ENCODE measurements at regions not wholly inside any gene's neighbourhood (a gene's known extent, or its start where the extent isn't known, plus 50 kb on each side); places are given as distances from the start of the nearest gene placed in this dataset.
A peak's percentile ranks its signal among the peaks of the same experiment; 100 is the strongest.

DNA sequence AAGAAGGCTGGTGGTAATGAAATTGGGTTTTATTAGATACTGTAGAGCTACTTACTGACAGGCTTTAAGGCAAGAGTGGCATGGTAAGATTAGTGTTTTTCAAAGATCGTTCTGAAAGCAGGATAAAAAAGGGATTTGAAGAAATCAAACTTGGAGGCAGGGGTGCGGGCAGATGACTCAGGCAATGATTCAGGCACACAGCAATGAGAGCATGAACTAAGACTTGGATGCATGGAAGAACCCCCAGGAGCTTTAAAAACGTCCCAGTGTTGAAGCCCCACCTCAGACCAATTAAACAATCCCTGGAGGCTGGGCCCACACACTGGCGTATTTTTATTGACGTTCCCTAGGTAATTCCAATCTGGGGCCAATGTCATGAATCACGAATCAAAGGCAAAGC, 102.5 kb downstream of the SREK1 start:
- TF ChIP-seq, protein P1, sequence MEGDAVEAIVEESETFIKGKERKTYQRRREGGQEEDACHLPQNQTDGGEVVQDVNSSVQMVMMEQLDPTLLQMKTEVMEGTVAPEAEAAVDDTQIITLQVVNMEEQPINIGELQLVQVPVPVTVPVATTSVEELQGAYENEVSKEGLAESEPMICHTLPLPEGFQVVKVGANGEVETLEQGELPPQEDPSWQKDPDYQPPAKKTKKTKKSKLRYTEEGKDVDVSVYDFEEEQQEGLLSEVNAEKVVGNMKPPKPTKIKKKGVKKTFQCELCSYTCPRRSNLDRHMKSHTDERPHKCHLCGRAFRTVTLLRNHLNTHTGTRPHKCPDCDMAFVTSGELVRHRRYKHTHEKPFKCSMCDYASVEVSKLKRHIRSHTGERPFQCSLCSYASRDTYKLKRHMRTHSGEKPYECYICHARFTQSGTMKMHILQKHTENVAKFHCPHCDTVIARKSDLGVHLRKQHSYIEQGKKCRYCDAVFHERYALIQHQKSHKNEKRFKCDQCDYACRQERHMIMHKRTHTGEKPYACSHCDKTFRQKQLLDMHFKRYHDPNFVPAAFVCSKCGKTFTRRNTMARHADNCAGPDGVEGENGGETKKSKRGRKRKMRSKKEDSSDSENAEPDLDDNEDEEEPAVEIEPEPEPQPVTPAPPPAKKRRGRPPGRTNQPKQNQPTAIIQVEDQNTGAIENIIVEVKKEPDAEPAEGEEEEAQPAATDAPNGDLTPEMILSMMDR (IDR thresholded peaks at IDR 0.05; ENCODE audit: insufficient read depth, low read depth, low read length) = no peak
- no peaks in the 10 kb centered on the region for H3K27me3 ChIP-seq (ENCODE audit: control insufficient read depth, insufficient read depth, low read length)
- DNase-seq (ENCODE audit: low read depth) = peak; percentile 12
- CTCF ChIA-PET = no interaction called here
- H3K4me3 ChIP-seq (ENCODE audit: low read depth, low read length) = no peak overlapping the region
- POLR2A ChIA-PET = no interaction called here
- H3K36me3 ChIP-seq (ENCODE audit: control insufficient read depth, insufficient read depth, low read length) = no peaks in the 10 kb centered on the region

DNA sequence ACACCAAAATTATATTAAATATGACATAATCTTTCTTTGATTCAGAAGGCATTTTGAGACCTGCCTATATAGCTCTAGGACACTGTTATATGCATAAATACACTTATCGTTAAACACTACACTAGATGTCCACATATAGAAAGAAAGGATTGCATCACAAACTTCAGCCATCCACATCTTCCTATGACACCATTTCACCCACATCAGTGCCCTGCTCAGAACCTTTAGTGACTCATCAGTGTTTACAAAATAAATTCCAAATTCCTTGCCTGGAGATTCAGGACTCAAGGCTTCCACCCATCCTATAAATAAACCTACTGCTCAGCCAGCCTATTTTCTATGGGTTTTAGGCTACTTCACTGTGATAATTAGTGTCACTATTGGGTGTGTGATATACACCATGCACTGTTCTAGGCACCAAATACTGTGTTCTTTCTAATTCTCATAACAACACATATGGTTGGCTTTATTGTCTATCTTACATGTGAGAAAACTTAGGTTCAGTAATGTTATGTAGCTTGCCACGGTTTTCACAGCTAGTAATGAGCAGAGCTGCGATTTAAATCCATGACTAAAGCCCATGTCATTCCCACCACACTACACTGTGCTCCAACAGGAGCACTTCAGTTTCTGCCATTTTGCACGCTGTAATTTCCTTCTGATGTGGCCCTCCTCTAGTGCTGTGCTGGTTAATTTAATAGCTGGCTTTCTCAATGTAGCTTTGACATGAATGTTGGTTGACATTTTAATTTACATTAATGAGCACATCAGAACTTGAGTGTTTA, 103.3 kb downstream of the SREK1 start:
- TF ChIP-seq, protein P1 (IDR thresholded peaks at IDR 0.05; ENCODE audit: insufficient read depth, low read depth, low read length) = no peak
- Histone ChIP-seq H3K36me3 (ENCODE audit: control insufficient read depth, insufficient read depth, low read length) (no peaks in the 10 kb centered on the region), H3K4me3 (ENCODE audit: low read depth, low read length) (no peak overlapping the region), H3K27me3 (ENCODE audit: control insufficient read depth, insufficient read depth, low read length) (no peaks in the 10 kb centered on the region)
- CTCF ChIA-PET = no interaction called here
- peak; percentile 67 for DNase-seq (ENCODE audit: low read depth)
- POLR2A ChIA-PET = no interaction called here

DNA sequence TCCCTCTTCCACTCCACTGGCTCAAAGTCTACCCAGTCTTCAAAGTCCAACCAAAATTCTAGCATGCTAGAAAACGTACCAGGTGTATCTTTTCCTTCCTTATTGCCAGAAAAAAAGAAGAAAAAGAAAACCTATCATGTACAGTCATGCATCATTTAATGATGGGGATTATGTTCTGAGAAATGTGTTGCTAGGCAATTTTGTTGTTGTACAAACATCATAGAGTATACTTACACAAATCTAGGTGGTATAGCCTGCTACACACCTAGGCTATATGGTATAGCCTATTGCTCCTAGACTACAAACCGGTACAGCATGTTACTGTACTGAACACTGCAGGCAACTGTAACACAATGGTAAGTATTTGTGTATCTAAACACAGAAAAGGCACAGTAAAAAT, 104.8 kb downstream of the SREK1 start:
- no peak for DNase-seq (ENCODE audit: low read depth)
- peaks cover 1% of the 10 kb centered on the region; the same call in 1 of the 2 replicates for H3K27me3 ChIP-seq (ENCODE audit: control insufficient read depth, insufficient read depth, low read length)
- CTCF ChIA-PET = no interaction called here
- H3K4me3 ChIP-seq (ENCODE audit: low read depth, low read length) = no peak overlapping the region
- TF ChIP-seq, protein P1 (IDR thresholded peaks at IDR 0.05; ENCODE audit: insufficient read depth, low read depth, low read length) = no peak
- POLR2A ChIA-PET = no interaction called here
- H3K36me3 ChIP-seq (ENCODE audit: control insufficient read depth, insufficient read depth, low read length) = no peaks in the 10 kb centered on the region

DNA sequence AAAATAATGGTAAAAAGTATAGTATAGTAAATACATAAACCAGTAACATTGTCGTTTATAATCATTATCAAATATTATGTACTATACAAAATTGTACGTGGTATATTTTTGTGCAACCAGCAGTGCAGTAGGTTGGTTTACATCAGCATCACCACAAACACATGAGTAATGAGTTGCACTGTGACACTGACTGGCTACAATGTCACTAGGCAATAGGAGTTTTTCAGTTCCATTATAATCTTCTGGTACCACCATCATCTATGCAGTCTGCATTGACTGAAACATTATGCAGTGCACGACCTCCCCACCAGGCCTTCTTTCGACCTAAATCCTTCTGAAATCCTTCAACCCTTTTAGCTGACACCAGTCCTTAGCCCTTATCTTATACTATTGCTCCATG, 105.8 kb downstream of the SREK1 start:
- no peak for DNase-seq (ENCODE audit: low read depth)
- ChIA-PET CTCF (interaction anchor here (1.1 kb wide), 1 partner anchor 56 kb away, joined by 3 read pairs; no protein-coding TSS in a partner anchor), POLR2A (no interaction called here)
- H3K4me3 ChIP-seq (ENCODE audit: low read depth, low read length) = no peak overlapping the region
- peaks cover 3% of the 10 kb centered on the region for H3K27me3 ChIP-seq (ENCODE audit: control insufficient read depth, insufficient read depth, low read length)
- TF ChIP-seq, protein P1 (IDR thresholded peaks at IDR 0.05; ENCODE audit: insufficient read depth, low read depth, low read length) = no peak
- no peaks in the 10 kb centered on the region for H3K36me3 ChIP-seq (ENCODE audit: control insufficient read depth, insufficient read depth, low read length)

DNA sequence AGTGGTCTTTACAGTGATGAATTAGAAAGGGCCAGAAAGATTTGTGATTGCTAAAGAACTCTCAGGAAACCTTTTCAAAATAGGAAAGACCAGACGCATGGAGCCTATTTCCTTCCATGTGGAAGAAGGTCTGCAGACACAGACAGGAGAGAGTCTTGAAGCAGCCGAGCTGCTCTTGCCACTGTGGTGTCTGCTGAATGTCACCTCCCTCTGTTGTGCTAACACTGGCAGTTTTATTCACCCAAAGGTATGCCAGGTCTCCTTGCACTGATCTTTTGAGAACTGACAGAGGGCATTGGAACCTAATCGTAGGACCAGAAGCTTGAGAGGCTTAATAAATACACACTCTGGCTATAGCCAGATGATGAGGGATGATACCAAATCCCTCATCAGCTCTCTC, 108.7 kb downstream of the SREK1 start:
- peaks cover 5% of the 10 kb centered on the region for H3K27me3 ChIP-seq (ENCODE audit: control insufficient read depth, insufficient read depth, low read length)
- no peak overlapping the region for H3K4me3 ChIP-seq (ENCODE audit: low read depth, low read length)
- CTCF ChIA-PET = interaction anchor here (1.4 kb wide), 1 partner anchor 54 kb away, joined by 4 read pairs; no protein-coding TSS in a partner anchor
- no peak for DNase-seq (ENCODE audit: low read depth)
- TF ChIP-seq, protein P1 (IDR thresholded peaks at IDR 0.05; ENCODE audit: insufficient read depth, low read depth, low read length) = no peak
- POLR2A ChIA-PET = no interaction called here
- H3K36me3 ChIP-seq (ENCODE audit: control insufficient read depth, insufficient read depth, low read length) = no peaks in the 10 kb centered on the region

Data from BJ (cell line).